ENCODE measurements at regions not wholly inside any gene's neighbourhood (a gene's known extent, or its start where the extent isn't known, plus 50 kb on each side); places are given as distances from the start of the nearest gene placed in this dataset.

DNA sequence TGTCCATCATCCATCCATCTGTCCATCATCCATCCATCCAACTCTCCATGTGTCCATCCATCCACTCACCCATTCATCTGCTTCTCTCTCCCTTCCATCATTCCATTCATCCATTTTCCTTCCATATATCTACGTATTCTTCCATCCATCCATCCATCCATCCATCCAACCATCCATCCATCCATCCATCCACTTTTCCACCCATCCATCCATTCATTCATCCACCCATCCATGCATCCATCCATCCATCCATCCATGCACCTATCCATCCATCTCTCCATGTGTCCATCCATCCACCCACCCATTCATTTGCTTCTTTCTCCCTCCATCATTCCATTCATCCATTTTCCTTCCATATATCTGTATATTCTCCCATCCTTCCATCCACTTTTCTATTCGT lies 214.0 kb upstream of the RTL1 start:
- TF ChIP-seq, protein P1, sequence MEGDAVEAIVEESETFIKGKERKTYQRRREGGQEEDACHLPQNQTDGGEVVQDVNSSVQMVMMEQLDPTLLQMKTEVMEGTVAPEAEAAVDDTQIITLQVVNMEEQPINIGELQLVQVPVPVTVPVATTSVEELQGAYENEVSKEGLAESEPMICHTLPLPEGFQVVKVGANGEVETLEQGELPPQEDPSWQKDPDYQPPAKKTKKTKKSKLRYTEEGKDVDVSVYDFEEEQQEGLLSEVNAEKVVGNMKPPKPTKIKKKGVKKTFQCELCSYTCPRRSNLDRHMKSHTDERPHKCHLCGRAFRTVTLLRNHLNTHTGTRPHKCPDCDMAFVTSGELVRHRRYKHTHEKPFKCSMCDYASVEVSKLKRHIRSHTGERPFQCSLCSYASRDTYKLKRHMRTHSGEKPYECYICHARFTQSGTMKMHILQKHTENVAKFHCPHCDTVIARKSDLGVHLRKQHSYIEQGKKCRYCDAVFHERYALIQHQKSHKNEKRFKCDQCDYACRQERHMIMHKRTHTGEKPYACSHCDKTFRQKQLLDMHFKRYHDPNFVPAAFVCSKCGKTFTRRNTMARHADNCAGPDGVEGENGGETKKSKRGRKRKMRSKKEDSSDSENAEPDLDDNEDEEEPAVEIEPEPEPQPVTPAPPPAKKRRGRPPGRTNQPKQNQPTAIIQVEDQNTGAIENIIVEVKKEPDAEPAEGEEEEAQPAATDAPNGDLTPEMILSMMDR (conservative IDR thresholded peaks at IDR 0.05; ENCODE audit: low read length): no peak
- no peak for TF ChIP-seq EZH2phosphoT487 (IDR thresholded peaks at IDR 0.05; ENCODE audit: borderline replicate concordance, low read depth, low read length)

All from OCI-LY7 (cell line).